HCT116 (cell line): ENCODE measurements at regions not wholly inside any gene's neighbourhood (a gene's known extent, or its start where the extent isn't known, plus 50 kb on each side); places are given as distances from the start of the nearest gene placed in this dataset.

Experiments used
- ATAC-seq: fragments of 200-7000 bp; cut with Tn5 transposase; 2 replicates; pipeline ENCODE4 v1.9.1; 2020; ENCODE audit warnings: mild to moderate bottlenecking, moderate library complexity
- BruUV-seq: library from RNA; stranded (reverse); fragments of 400-500 nt; replicated peaks from 2 replicates; lab custom pipeline; 2021; lab: Mats Ljungman, UMichigan
- CTCF ChIA-PET: fragments of 300-600 bp; sonication (Branson Sonifier 250); formaldehyde crosslinking; loops from one replicate; lab custom pipeline; 2021; ENCODE audit warnings: antibody characterized with exemption; lab: Charles Lee
- POLR2A ChIA-PET: fragments of 300-600, 350-600 bp; sonication (Branson Sonifier 250); formaldehyde crosslinking; loops from one replicate; lab custom pipeline; 2021; ENCODE audit warnings: antibody characterized with exemption; lab: Charles Lee
- RAD21 ChIA-PET, 2 experiments: fragments of 300-600 bp; sonication (Branson Sonifier 250); formaldehyde crosslinking; loops; one replicate each; lab custom pipeline; 2023; ENCODE audit warnings: low total read pairs in 2 of 2; ENCODE audit not compliant: uncharacterized antibody in 2 of 2, unreplicated experiment in 2 of 2, low non-redundant PET in 1 of 2; lab: Charles Lee
- DNase-seq: peaks from one replicate; pipeline ENCODE4 v3.0.0-alpha.2; 2010; ENCODE audit warnings: low read depth, low spot score
- H2AFZ ChIP-seq: fragments of 200-600 bp; shearing (Covaris generic), sonication (generic); 2 replicates; pipeline ENCODE4 v1.6.1; 2017; ENCODE audit warnings: low read depth, mixed run types, mixed read lengths, antibody characterized with exemption, low read length; ENCODE audit not compliant: poor library complexity, severe bottlenecking
- H3K27ac ChIP-seq: 2 replicates; pipeline ENCODE4 v1.5.1; 2012; ENCODE audit warnings: low read depth, low read length
- H3K27me3 ChIP-seq: fragments of 200-600 bp; sonication (generic); 2 replicates; pipeline ENCODE4 v1.6.1; 2016; ENCODE audit warnings: mixed run types, low read length, mixed read lengths; ENCODE audit not compliant: insufficient read depth
- H3K36me3 ChIP-seq, 2 experiments: fragments of 200-500 bp in 1 of 2; fragments of 200-600 bp in 1 of 2; sonication (Bioruptor generic) in 1 of 2; sonication (generic) in 1 of 2; 2 replicates each; pipeline versions ENCODE4 v1.5.1 to v1.6.1; 2014 to 2016; ENCODE audit warnings: low read length in 2 of 2, inconsistent platforms in 1 of 2, mixed read lengths in 1 of 2, mixed run types in 1 of 2; ENCODE audit not compliant: insufficient read depth in 2 of 2, control insufficient read depth in 1 of 2
- H3K4me1 ChIP-seq, 2 experiments: fragments of 200-600 bp in 1 of 2; sonication (generic) in 1 of 2; 2 replicates each; pipeline versions ENCODE4 v1.5.1 to v1.6.1; 2012 to 2017; ENCODE audit warnings: low read length in 2 of 2, inconsistent platforms in 1 of 2, mild to moderate bottlenecking in 1 of 2, mixed read lengths in 1 of 2, mixed run types in 1 of 2, moderate library complexity in 1 of 2; ENCODE audit not compliant: insufficient read depth in 2 of 2, control insufficient read depth in 1 of 2
- H3K4me2 ChIP-seq: fragments of 200-600 bp; sonication (generic); 2 replicates; pipeline ENCODE4 v1.6.1; 2017; ENCODE audit warnings: mixed run types, low read length, mixed read lengths
- H3K4me3 ChIP-seq, 2 experiments: fragments of 200-600 bp in 1 of 2; sonication (generic) in 1 of 2; replicated peaks in 1 of 2; 2 replicates each; pipeline ENCODE4 v1.5.1; 2011 to 2016; ENCODE audit warnings: low read length in 2 of 2, control low read depth in 1 of 2, low read depth in 1 of 2, mild to moderate bottlenecking in 1 of 2, mixed read lengths in 1 of 2, mixed run types in 1 of 2
- H3K79me2 ChIP-seq: fragments of 200-600 bp; sonication (generic); 2 replicates; pipeline ENCODE4 v1.6.1; 2017; ENCODE audit warnings: mild to moderate bottlenecking, mixed run types, low read length, moderate library complexity, mixed read lengths; ENCODE audit not compliant: insufficient read depth
- H3K9ac ChIP-seq: fragments of 200-600 bp; sonication (generic); 2 replicates; pipeline ENCODE4 v1.6.1; 2016; ENCODE audit warnings: low read length, mixed read lengths
- H3K9me2 ChIP-seq: fragments of 200-600 bp; sonication (generic), shearing (Covaris generic); 2 replicates; pipeline ENCODE4 v1.6.1; 2017; ENCODE audit warnings: mixed run types, mild to moderate bottlenecking, moderate library complexity; ENCODE audit not compliant: insufficient read depth
- H3K9me3 ChIP-seq, 2 experiments: fragments of 200-500 bp in 1 of 2; fragments of 200-600 bp in 1 of 2; sonication (Bioruptor generic) in 1 of 2; sonication (generic) in 1 of 2; 2 replicates each; pipeline ENCODE4 v1.6.1; 2014 to 2017; ENCODE audit warnings: low read length in 2 of 2, mixed read lengths in 2 of 2, inconsistent platforms in 1 of 2, low read depth in 1 of 2, mild to moderate bottlenecking in 1 of 2, mixed run types in 1 of 2, moderate library complexity in 1 of 2; ENCODE audit not compliant: control insufficient read depth in 1 of 2, insufficient read depth in 1 of 2
- H4K20me1 ChIP-seq: fragments of 200-600 bp; sonication (generic), shearing (Covaris generic); 2 replicates; pipeline ENCODE4 v1.6.1; 2017; ENCODE audit warnings: mixed run types, mild to moderate bottlenecking, moderate library complexity; ENCODE audit not compliant: insufficient read depth
- CBX3 ChIP-seq: IDR thresholded peaks from 2 replicates; pipeline ENCODE4 v1.6.1; 2012; ENCODE audit warnings: low read depth
- EGR1 ChIP-seq: IDR thresholded peaks from 2 replicates; pipeline ENCODE4 v1.6.1; 2012; ENCODE audit warnings: low read depth
- ELF1 ChIP-seq: IDR thresholded peaks from 2 replicates; pipeline ENCODE4 v1.6.1; 2012; ENCODE audit warnings: low read depth, borderline replicate concordance
- POLR2A ChIP-seq: IDR thresholded peaks from 2 replicates; pipeline ENCODE4 v1.7.0; 2011; ENCODE audit warnings: borderline replicate concordance; ENCODE audit not compliant: insufficient read depth, insufficient read length; ENCODE audit errors: extremely low read depth
- POLR2AphosphoS5 ChIP-seq: IDR thresholded peaks from 2 replicates; pipeline ENCODE4 v1.6.1; 2011; ENCODE audit warnings: mild to moderate bottlenecking, low read depth, low read length, moderate library complexity
- RAD21 ChIP-seq: IDR thresholded peaks from 2 replicates; pipeline ENCODE4 v1.6.1; 2012; ENCODE audit warnings: low read depth, mild to moderate bottlenecking
- SP1 ChIP-seq: IDR thresholded peaks from 2 replicates; pipeline ENCODE4 v1.6.1; 2012; ENCODE audit warnings: low read depth
- SRF ChIP-seq: IDR thresholded peaks from 2 replicates; pipeline ENCODE4 v1.6.1; 2012; ENCODE audit warnings: low read depth
- ZNF274 ChIP-seq: fragments of 200-500 bp; sonication (Bioruptor generic); IDR thresholded peaks from 2 replicates; pipeline ENCODE4 v1.6.1; 2014; ENCODE audit warnings: mild to moderate bottlenecking, low read depth, low read length, inconsistent platforms
- intact Hi-C: fragments of 100-400 bp; cut with micrococcal nuclease; formaldehyde crosslinking; loops from 2 replicates; pipeline ENCODE4 v1.10.0; 2022
- TF ChIP-seq, protein P1 (sequence below): IDR thresholded peaks from 2 replicates; pipeline ENCODE4 v1.6.1; 2012; ENCODE audit warnings: low read depth
- TF ChIP-seq, protein P2 (sequence below): IDR thresholded peaks from 2 replicates; pipeline ENCODE4 v1.6.1; 2012
- TF ChIP-seq, protein P3 (sequence below): IDR thresholded peaks from 2 replicates; pipeline ENCODE4 v1.6.1; 2012
- TF ChIP-seq, protein P4 (sequence below), 3 experiments: fragments of 200-600 bp in 1 of 3; sonication (generic) in 1 of 3; IDR thresholded peaks in 2 of 3; conservative IDR thresholded peaks in 1 of 3; 2 replicates each; pipeline ENCODE4 v1.5.1; 2012 to 2017; ENCODE audit warnings: low read depth in 2 of 3, low read length in 2 of 3, antibody characterized with exemption in 1 of 3, borderline replicate concordance in 1 of 3, control low read depth in 1 of 3, mild to moderate bottlenecking in 1 of 3, mixed read lengths in 1 of 3, mixed run types in 1 of 3, moderate library complexity in 1 of 3; ENCODE audit not compliant: insufficient read depth in 1 of 3
- TF ChIP-seq, protein P5 (sequence below): IDR thresholded peaks from 2 replicates; pipeline ENCODE4 v1.6.1; 2011; ENCODE audit warnings: mild to moderate bottlenecking, low read length, moderate library complexity; ENCODE audit not compliant: insufficient replicate concordance; ENCODE audit errors: extremely low read depth

DNA sequence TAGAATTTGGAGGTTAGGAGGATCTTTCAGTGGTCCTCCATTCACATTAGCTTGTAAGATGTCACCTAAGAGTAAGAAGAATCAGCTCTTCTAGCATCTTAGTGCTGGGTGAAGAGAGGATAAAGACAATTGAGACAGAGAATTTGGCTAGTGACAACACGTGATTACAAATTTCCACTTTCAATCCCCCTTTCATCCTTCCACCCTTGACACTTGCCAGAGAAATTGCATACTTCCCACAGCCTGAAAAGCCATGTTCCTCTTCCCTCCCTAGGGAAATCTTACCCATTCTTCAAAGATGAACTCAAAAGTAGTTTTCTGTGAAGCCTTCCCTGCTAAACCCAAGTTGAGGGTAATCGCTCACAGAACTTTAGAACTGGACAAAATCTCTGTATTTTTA, 282.6 kb upstream of the PTGER4 start:
- Histone ChIP-seq H3K9ac (no peak overlapping the region), H3K9me3 (no peaks in the 10 kb centered on the region), H3K79me2 (no peaks in the 10 kb centered on the region), H3K4me3 (no peak overlapping the region), H3K4me1 (peaks cover 0 to 4% of the 10 kb centered on the region in 2 experiments; a peak in 1 of 4 replicates), H4K20me1 (no peaks in the 10 kb centered on the region), H3K36me3 (no peaks in the 10 kb centered on the region), H3K27me3 (no peaks in the 10 kb centered on the region), H3K9me2 (no peaks in the 10 kb centered on the region), H2AFZ (no peak overlapping the region), H3K27ac (no peak overlapping the region), H3K4me2 (no peak overlapping the region)
- ATAC-seq (no peak), DNase-seq (no peak)
- ChIA-PET POLR2A (no interaction called here), RAD21 (no interaction called here), CTCF (no interaction called here)
- intact Hi-C loops: no loop called here
- BruUV-seq: no TSS peak
- no peak for TF ChIP-seq EGR1
- TF ChIP-seq, protein P1, sequence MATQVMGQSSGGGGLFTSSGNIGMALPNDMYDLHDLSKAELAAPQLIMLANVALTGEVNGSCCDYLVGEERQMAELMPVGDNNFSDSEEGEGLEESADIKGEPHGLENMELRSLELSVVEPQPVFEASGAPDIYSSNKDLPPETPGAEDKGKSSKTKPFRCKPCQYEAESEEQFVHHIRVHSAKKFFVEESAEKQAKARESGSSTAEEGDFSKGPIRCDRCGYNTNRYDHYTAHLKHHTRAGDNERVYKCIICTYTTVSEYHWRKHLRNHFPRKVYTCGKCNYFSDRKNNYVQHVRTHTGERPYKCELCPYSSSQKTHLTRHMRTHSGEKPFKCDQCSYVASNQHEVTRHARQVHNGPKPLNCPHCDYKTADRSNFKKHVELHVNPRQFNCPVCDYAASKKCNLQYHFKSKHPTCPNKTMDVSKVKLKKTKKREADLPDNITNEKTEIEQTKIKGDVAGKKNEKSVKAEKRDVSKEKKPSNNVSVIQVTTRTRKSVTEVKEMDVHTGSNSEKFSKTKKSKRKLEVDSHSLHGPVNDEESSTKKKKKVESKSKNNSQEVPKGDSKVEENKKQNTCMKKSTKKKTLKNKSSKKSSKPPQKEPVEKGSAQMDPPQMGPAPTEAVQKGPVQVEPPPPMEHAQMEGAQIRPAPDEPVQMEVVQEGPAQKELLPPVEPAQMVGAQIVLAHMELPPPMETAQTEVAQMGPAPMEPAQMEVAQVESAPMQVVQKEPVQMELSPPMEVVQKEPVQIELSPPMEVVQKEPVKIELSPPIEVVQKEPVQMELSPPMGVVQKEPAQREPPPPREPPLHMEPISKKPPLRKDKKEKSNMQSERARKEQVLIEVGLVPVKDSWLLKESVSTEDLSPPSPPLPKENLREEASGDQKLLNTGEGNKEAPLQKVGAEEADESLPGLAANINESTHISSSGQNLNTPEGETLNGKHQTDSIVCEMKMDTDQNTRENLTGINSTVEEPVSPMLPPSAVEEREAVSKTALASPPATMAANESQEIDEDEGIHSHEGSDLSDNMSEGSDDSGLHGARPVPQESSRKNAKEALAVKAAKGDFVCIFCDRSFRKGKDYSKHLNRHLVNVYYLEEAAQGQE: no peak
- no peak for TF ChIP-seq SRF
- TF ChIP-seq CBX3: no peak
- no peak for TF ChIP-seq RAD21
- TF ChIP-seq, protein P2, sequence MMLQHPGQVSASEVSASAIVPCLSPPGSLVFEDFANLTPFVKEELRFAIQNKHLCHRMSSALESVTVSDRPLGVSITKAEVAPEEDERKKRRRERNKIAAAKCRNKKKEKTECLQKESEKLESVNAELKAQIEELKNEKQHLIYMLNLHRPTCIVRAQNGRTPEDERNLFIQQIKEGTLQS: no peak
- TF ChIP-seq ELF1: no peak
- TF ChIP-seq, protein P3, sequence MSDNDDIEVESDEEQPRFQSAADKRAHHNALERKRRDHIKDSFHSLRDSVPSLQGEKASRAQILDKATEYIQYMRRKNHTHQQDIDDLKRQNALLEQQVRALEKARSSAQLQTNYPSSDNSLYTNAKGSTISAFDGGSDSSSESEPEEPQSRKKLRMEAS: no peak
- TF ChIP-seq, protein P4, sequence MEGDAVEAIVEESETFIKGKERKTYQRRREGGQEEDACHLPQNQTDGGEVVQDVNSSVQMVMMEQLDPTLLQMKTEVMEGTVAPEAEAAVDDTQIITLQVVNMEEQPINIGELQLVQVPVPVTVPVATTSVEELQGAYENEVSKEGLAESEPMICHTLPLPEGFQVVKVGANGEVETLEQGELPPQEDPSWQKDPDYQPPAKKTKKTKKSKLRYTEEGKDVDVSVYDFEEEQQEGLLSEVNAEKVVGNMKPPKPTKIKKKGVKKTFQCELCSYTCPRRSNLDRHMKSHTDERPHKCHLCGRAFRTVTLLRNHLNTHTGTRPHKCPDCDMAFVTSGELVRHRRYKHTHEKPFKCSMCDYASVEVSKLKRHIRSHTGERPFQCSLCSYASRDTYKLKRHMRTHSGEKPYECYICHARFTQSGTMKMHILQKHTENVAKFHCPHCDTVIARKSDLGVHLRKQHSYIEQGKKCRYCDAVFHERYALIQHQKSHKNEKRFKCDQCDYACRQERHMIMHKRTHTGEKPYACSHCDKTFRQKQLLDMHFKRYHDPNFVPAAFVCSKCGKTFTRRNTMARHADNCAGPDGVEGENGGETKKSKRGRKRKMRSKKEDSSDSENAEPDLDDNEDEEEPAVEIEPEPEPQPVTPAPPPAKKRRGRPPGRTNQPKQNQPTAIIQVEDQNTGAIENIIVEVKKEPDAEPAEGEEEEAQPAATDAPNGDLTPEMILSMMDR (IDR thresholded peaks at IDR 0.05 in 2 of 3, conservative IDR thresholded peaks at IDR 0.05 in 1 of 3; ENCODE audit: borderline replicate concordance in 1 of 3, insufficient read depth in 1 of 3, low read depth in 2 of 3, low read length in 2 of 3): no peak
- no peak for TF ChIP-seq SP1
- no peak for TF ChIP-seq POLR2A
- no peak for TF ChIP-seq ZNF274
- no peak for TF ChIP-seq POLR2AphosphoS5
- TF ChIP-seq, protein P5, sequence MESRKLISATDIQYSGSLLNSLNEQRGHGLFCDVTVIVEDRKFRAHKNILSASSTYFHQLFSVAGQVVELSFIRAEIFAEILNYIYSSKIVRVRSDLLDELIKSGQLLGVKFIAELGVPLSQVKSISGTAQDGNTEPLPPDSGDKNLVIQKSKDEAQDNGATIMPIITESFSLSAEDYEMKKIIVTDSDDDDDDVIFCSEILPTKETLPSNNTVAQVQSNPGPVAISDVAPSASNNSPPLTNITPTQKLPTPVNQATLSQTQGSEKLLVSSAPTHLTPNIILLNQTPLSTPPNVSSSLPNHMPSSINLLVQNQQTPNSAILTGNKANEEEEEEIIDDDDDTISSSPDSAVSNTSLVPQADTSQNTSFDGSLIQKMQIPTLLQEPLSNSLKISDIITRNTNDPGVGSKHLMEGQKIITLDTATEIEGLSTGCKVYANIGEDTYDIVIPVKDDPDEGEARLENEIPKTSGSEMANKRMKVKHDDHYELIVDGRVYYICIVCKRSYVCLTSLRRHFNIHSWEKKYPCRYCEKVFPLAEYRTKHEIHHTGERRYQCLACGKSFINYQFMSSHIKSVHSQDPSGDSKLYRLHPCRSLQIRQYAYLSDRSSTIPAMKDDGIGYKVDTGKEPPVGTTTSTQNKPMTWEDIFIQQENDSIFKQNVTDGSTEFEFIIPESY: no peak
